Testis (tissue), 2 donors: ENCODE measurements at regions not wholly inside any gene's neighbourhood (a gene's known extent, or its start where the extent isn't known, plus 50 kb on each side); places are given as distances from the start of the nearest gene placed in this dataset.

Experiments
- DNase-seq: peaks from one replicate; pipeline ENCODE4 v3.0.0-alpha.2; 2019
- H3K27ac ChIP-seq, 2 donors: fragments of 200-600 bp; sonication (generic); one replicate each; pipeline ENCODE4 v1.5.1; 2019
- H3K27me3 ChIP-seq: fragments of 200-600 bp; sonication (generic); one replicate; pipeline ENCODE4 v1.5.1; 2019
- H3K36me3 ChIP-seq: fragments of 200-600 bp; sonication (generic); one replicate; pipeline ENCODE4 v1.5.1; 2017; ENCODE audit warnings: low read depth; ENCODE audit errors: missing control alignments
- H3K4me1 ChIP-seq: fragments of 200-600 bp; sonication (generic); one replicate; pipeline ENCODE4 v1.5.1; 2019
- H3K4me3 ChIP-seq, 2 donors: fragments of 200-600 bp; sonication (generic); one replicate each; pipeline ENCODE4 v1.5.1; 2017 to 2019
- H3K9me3 ChIP-seq: fragments of 200-600 bp; sonication (generic); one replicate; pipeline ENCODE4 v1.5.1; 2017
- POLR2A ChIP-seq: fragments of 450-650 bp; IDR thresholded peaks from one replicate; pipeline ENCODE4 v1.6.1; 2017; ENCODE audit warnings: antibody characterized with exemption, mild to moderate bottlenecking, moderate library complexity
- WGBS, 2 donors: methylation state at CpG; one replicate each; pipeline ENCODE4 v1.1.5; 2018; 5-methylcytosine and 5-hydroxymethylcytosine counted together
- intact Hi-C: fragments of 100-400 bp; cut with DNase I; formaldehyde crosslinking; loops from one replicate; pipeline ENCODE4 v1.15.1; 2023; ENCODE audit warnings: low total_unique reads
- TF ChIP-seq, protein P1 (sequence below), 3 experiments: fragments of 450-650 bp in 2 of 3; fragments of 200-600 bp in 1 of 3; sonication (generic) in 1 of 3; IDR thresholded peaks; one replicate each; pipeline ENCODE4 v1.5.1; 2016 to 2019; ENCODE audit warnings: antibody characterized with exemption in 3 of 3, mild to moderate bottlenecking in 2 of 3, moderate library complexity in 1 of 3

DNA sequence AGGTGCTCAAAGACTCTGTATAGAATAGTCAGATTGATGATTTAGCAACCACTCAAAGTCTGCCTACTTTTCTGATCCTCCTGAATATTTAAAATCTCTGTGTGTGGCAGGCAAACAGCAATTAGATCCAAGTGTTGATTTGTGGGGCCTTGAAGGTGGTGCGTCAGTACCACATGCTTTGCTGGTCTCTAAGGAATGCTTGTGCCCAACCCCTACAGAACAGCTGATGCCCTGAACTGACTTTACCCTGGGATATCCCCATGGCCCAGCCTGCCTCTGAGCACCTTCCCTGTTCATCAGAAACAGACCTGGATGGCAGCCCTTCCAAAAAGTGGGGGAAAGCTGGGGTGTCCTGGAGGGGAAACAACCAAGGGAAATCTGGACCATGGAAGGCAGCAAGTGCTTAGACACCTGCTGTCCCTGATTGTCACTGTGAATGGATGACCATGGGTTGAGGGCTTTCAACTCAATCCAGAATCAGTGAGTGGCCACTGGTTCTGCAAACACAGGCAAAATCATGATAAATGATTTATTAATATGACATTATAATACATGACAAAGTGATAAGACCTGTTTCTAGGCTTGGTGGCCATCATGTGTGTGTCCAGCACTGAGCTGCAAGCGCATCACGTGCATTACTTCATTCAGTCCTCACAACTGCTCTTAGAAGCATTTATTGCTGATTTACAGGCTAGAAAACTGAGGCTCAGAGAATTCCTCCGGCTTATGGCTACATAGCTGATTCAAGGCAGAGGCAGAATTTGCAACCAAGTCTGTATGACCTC is 76.1 kb upstream of the TPM1 start:
- H3K9me3 ChIP-seq = no peaks in the 10 kb centered on the region
- intact Hi-C loops = no loop called here
- no peak overlapping the region for H3K4me3 ChIP-seq
- H3K27ac ChIP-seq = no peak overlapping the region
- no peaks in the 10 kb centered on the region for H3K4me1 ChIP-seq
- no peaks in the 10 kb centered on the region for H3K27me3 ChIP-seq
- TF ChIP-seq POLR2A = no peak
- TF ChIP-seq, protein P1, sequence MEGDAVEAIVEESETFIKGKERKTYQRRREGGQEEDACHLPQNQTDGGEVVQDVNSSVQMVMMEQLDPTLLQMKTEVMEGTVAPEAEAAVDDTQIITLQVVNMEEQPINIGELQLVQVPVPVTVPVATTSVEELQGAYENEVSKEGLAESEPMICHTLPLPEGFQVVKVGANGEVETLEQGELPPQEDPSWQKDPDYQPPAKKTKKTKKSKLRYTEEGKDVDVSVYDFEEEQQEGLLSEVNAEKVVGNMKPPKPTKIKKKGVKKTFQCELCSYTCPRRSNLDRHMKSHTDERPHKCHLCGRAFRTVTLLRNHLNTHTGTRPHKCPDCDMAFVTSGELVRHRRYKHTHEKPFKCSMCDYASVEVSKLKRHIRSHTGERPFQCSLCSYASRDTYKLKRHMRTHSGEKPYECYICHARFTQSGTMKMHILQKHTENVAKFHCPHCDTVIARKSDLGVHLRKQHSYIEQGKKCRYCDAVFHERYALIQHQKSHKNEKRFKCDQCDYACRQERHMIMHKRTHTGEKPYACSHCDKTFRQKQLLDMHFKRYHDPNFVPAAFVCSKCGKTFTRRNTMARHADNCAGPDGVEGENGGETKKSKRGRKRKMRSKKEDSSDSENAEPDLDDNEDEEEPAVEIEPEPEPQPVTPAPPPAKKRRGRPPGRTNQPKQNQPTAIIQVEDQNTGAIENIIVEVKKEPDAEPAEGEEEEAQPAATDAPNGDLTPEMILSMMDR (IDR thresholded peaks at IDR 0.05) = no peak
- DNase-seq = no peak
- WGBS, 2 donors = 94 to 97% methylated on average over 4 of the region's 4 CpGs
- no peaks in the 10 kb centered on the region for H3K36me3 ChIP-seq

GRCh38 chr15:62968699-62969098 is 73.8 kb upstream of the TPM1 start:
- no peaks in the 10 kb centered on the region for H3K27me3 ChIP-seq
- no peaks in the 10 kb centered on the region for H3K9me3 ChIP-seq
- intact Hi-C loops = no loop called here
- no peak for DNase-seq
- H3K36me3 ChIP-seq = no peaks in the 10 kb centered on the region
- no peak for TF ChIP-seq POLR2A
- TF ChIP-seq, protein P1 (IDR thresholded peaks at IDR 0.05) = no peak
- H3K4me3 ChIP-seq = no peak overlapping the region
- 78 to 85% methylated on average over 7 of the region's 7 CpGs for WGBS, 2 donors
- no peaks in the 10 kb centered on the region for H3K4me1 ChIP-seq
- H3K27ac ChIP-seq = no peak overlapping the region

DNA sequence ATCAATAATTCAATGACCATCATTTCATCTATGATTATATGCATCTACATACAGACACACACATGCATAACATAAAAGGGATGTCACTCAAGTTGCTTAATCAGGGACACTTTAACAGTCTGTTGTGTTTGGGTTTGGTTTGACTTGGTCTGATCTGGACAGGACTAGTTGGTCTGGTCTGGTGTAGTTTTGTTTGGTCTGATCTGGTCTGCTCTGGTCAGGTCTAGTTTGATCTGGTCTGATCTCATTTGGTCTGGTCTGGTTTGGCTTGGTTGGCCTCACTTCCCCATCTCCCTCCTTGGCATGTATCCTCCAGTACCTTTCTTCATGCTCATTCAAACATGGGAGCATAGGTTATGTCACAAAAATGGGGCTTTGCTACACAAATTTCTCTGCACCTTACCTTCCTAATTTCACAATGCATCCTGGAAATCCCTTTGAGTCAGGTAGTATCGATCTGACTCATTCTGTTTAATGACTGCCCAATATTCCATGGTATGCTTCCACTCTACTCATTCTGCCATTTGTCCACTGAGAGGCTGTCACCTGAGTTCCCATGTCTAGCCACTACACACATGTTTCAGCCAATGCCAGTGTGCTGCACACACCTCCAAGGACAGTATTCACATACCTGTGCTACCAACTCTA is 73.0 kb upstream of the TPM1 start:
- H3K27ac ChIP-seq = no peak overlapping the region
- intact Hi-C loops = no loop called here
- no peaks in the 10 kb centered on the region for H3K4me1 ChIP-seq
- no peaks in the 10 kb centered on the region for H3K36me3 ChIP-seq
- H3K27me3 ChIP-seq = no peaks in the 10 kb centered on the region
- no peaks in the 10 kb centered on the region for H3K9me3 ChIP-seq
- DNase-seq = no peak
- H3K4me3 ChIP-seq = no peak overlapping the region
- 95 to 100% methylated on average over 1 of the region's 1 CpG for WGBS, 2 donors
- TF ChIP-seq, protein P1 (IDR thresholded peaks at IDR 0.05) = no peak
- no peak for TF ChIP-seq POLR2A

- intact Hi-C loops = no loop called here
Observed at GRCh38 chr15:62972814-62973213, 69.7 kb upstream of the TPM1 start.

More at GRCh38 chr15:62972814-62973213, 69.7 kb upstream of the TPM1 start:
- no peaks in the 10 kb centered on the region for H3K27me3 ChIP-seq
- TF ChIP-seq, protein P1 (IDR thresholded peaks at IDR 0.05) = no peak
- TF ChIP-seq POLR2A = no peak
- H3K9me3 ChIP-seq = no peaks in the 10 kb centered on the region
- no peak for DNase-seq
- 77 to 80% methylated on average over 5 of the region's 5 CpGs for WGBS, 2 donors
- no peaks in the 10 kb centered on the region for H3K36me3 ChIP-seq
- H3K4me3 ChIP-seq = no peak overlapping the region
- H3K27ac ChIP-seq = no peak overlapping the region
- no peaks in the 10 kb centered on the region for H3K4me1 ChIP-seq
